ENCODE measurements at regions not wholly inside any gene's neighbourhood (a gene's known extent, or its start where the extent isn't known, plus 50 kb on each side); places are given as distances from the start of the nearest gene placed in this dataset.

DNA sequence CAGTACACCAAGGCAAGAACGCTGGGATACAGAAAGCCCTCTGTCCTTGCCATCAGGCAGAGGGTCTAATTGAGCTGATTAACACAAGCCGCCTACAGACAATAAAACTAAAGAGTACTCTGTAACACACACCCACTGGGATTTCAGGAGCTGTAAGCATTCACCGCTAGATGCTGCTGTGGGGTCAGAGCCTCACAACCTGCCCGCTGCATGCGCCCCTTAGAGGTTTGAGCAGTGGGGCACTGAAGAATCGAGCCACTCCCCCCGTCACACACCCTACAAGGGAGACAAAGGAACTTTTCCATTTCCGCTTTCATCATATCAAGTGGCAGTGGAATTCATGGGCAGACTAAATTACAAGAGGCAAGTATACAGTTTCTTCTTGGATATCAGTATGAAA lies 1080.6 kb downstream of the PCDH17 start:
- TF ChIP-seq, protein P1, sequence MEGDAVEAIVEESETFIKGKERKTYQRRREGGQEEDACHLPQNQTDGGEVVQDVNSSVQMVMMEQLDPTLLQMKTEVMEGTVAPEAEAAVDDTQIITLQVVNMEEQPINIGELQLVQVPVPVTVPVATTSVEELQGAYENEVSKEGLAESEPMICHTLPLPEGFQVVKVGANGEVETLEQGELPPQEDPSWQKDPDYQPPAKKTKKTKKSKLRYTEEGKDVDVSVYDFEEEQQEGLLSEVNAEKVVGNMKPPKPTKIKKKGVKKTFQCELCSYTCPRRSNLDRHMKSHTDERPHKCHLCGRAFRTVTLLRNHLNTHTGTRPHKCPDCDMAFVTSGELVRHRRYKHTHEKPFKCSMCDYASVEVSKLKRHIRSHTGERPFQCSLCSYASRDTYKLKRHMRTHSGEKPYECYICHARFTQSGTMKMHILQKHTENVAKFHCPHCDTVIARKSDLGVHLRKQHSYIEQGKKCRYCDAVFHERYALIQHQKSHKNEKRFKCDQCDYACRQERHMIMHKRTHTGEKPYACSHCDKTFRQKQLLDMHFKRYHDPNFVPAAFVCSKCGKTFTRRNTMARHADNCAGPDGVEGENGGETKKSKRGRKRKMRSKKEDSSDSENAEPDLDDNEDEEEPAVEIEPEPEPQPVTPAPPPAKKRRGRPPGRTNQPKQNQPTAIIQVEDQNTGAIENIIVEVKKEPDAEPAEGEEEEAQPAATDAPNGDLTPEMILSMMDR (IDR thresholded peaks at IDR 0.05): no peak
- no peak for TF ChIP-seq EZH2 (IDR thresholded peaks at IDR 0.05; ENCODE audit: borderline replicate concordance, insufficient read depth, low read depth, low read length, poor library complexity, severe bottlenecking)
